Body of pancreas (tissue), 4 donors: ENCODE measurements at regions not wholly inside any gene's neighbourhood (a gene's known extent, or its start where the extent isn't known, plus 50 kb on each side); places are given as distances from the start of the nearest gene placed in this dataset.

Experiments
- ATAC-seq: fragments of 150-250 bp; one replicate; pipeline ENCODE4 v1.9.1; 2016
- DNase-seq, 4 donors: peaks; one replicate each; pipeline ENCODE4 v3.0.0-alpha.2; 2019
- H3K27ac ChIP-seq, 4 donors: fragments of 200-600 bp; sonication (generic); 1 replicate in 3 of 4; 2 replicates in 1 of 4; pipeline versions ENCODE4 v1.5.1 to v1.6.1; 2016 to 2019; ENCODE audit warnings: mild to moderate bottlenecking in 1 of 4, mixed read lengths in 1 of 4, moderate library complexity in 1 of 4
- H3K27me3 ChIP-seq, 2 donors: fragments of 200-600 bp; sonication (generic); one replicate each; pipeline ENCODE4 v1.6.0; 2016; ENCODE audit warnings: mild to moderate bottlenecking in 1 of 2
- H3K36me3 ChIP-seq, 2 donors: fragments of 200-600 bp; sonication (generic); replicated peaks in 1 of 2; 2 replicates each; pipeline ENCODE4 v1.5.1; 2016; ENCODE audit warnings: low read depth in 2 of 2; ENCODE audit not compliant: insufficient read depth in 1 of 2
- H3K4me1 ChIP-seq: fragments of 200-600 bp; sonication (generic); one replicate; pipeline ENCODE4 v1.6.0; 2016
- H3K4me3 ChIP-seq, 2 donors: fragments of 200-600 bp; sonication (generic); 1 replicate in 1 of 2; 2 replicates in 1 of 2; pipeline ENCODE4 v1.5.1; 2016 to 2019
- H3K9me3 ChIP-seq, 3 donors: fragments of 200-600 bp; sonication (generic); 1 replicate in 2 of 3; 2 replicates in 1 of 3; pipeline ENCODE4 v1.5.1; 2016
- POLR2A ChIP-seq, 3 donors: fragments of 450-650 bp; IDR thresholded peaks; one replicate each; pipeline ENCODE4 v1.6.1; 2016; ENCODE audit warnings: antibody characterized with exemption in 3 of 3, mild to moderate bottlenecking in 2 of 3
- WGBS, 2 donors: methylation state at CpG; one replicate each; pipeline ENCODE4 v1.1.5; 2017; 5-methylcytosine and 5-hydroxymethylcytosine counted together
- intact Hi-C: fragments of 100-400 bp; cut with DNase I; formaldehyde crosslinking; loops from one replicate; pipeline ENCODE4 v1.15.1; 2023
- TF ChIP-seq, protein P1 (sequence below), 7 experiments: fragments of 450-650 bp in 4 of 7; fragments of 200-600 bp in 3 of 7; sonication (generic) in 3 of 7; IDR thresholded peaks; one replicate each; pipeline ENCODE4 v1.5.1; 2016 to 2019; ENCODE audit warnings: antibody characterized with exemption in 7 of 7

DNA sequence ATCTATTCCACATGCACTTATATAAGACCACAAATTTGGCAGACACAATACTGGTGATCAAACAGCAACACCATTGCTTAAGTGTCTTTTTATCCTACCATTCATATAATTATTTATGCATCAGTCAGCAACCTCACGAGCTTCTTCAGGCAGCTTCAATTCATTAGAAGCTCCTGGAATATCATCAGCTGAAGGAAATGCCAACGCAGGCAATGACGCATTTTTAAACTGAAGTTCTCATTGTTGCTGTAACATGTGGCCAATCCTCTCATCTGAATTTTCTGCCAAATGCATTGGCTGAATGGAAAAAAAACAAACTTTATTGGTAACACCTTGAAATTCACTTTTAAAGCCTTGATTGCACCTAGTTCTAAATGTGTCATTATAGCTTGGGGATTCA is 376.4 kb upstream of the RGMB start:
- H3K9me3 ChIP-seq = no peaks in the 10 kb centered on the region
- DNase-seq = no peak
- ATAC-seq = no peak
- no peak for TF ChIP-seq POLR2A (IDR thresholded peaks at IDR 0.05)
- TF ChIP-seq, protein P1, sequence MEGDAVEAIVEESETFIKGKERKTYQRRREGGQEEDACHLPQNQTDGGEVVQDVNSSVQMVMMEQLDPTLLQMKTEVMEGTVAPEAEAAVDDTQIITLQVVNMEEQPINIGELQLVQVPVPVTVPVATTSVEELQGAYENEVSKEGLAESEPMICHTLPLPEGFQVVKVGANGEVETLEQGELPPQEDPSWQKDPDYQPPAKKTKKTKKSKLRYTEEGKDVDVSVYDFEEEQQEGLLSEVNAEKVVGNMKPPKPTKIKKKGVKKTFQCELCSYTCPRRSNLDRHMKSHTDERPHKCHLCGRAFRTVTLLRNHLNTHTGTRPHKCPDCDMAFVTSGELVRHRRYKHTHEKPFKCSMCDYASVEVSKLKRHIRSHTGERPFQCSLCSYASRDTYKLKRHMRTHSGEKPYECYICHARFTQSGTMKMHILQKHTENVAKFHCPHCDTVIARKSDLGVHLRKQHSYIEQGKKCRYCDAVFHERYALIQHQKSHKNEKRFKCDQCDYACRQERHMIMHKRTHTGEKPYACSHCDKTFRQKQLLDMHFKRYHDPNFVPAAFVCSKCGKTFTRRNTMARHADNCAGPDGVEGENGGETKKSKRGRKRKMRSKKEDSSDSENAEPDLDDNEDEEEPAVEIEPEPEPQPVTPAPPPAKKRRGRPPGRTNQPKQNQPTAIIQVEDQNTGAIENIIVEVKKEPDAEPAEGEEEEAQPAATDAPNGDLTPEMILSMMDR (IDR thresholded peaks at IDR 0.05) = no peak
- WGBS, 2 donors = 71 to 89% methylated on average over 3 of the region's 3 CpGs
- H3K27ac ChIP-seq = no peak overlapping the region
- no peak overlapping the region for H3K4me3 ChIP-seq
- H3K36me3 ChIP-seq = no peaks in the 10 kb centered on the region
- no peaks in the 10 kb centered on the region for H3K27me3 ChIP-seq
- H3K4me1 ChIP-seq = no peaks in the 10 kb centered on the region
- intact Hi-C loops = no loop called here

DNA sequence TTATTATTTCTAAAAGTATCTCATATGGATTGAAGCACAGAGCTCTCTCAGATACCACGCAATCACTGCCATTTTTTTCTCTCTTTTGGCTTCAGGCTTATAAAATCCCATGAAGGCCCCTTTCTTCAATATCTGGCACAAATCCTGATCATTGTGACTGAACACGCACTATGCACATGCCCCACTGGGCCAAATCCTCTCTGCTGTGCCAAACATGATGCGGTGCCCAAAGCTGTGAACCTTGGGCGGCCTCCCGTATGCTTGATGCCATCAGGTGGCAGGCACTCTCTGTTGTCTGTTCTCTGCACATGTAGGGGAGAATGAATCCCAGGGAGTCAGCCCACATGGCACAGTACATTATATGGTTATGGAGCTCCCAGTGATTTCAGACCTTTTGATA is 375.0 kb upstream of the RGMB start:
- no peak for DNase-seq

DNA sequence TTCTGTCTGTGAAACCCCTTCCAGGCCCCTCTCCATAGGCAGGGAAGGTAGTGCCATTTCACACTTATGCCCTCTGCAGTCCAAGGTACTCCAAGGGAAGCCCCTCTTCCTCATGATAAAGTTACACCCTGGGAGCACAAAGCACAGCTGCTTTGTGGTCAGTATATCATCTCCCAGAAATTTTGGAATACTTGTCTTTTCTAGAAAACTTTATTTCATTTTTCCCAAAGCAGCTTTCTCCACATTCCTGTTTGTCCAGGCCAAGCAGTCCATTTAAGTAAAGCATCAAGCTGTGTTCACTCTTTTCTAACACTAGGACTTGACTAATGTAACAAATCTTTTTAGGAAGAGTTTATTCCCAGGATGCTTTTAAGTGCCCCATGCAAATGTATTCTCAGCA is 371.8 kb upstream of the RGMB start:
- intact Hi-C loops = no loop called here
- ATAC-seq = no peak
- Histone ChIP-seq H3K9me3 (no peaks in the 10 kb centered on the region), H3K4me1 (no peaks in the 10 kb centered on the region), H3K36me3 (no peaks in the 10 kb centered on the region), H3K4me3 (no peak overlapping the region), H3K27ac (no peak overlapping the region), H3K27me3 (no peaks in the 10 kb centered on the region)
- TF ChIP-seq, protein P1 (IDR thresholded peaks at IDR 0.05) = no peak
- TF ChIP-seq POLR2A (IDR thresholded peaks at IDR 0.05) = no peak
- no peak for DNase-seq

More for the DNA sequence above, 375.0 kb upstream of the RGMB start:
- Histone ChIP-seq H3K4me3 (no peak overlapping the region), H3K27me3 (no peaks in the 10 kb centered on the region), H3K4me1 (no peaks in the 10 kb centered on the region), H3K27ac (no peak overlapping the region), H3K9me3 (no peaks in the 10 kb centered on the region), H3K36me3 (no peaks in the 10 kb centered on the region)
- 91 to 96% methylated on average over 5 of the region's 5 CpGs for whole genome bisulfite sequencing, 2 donors
- intact Hi-C loops = no loop called here
- ATAC-seq = no peak
- no peak for TF ChIP-seq POLR2A (IDR thresholded peaks at IDR 0.05)
- TF ChIP-seq, protein P1 (IDR thresholded peaks at IDR 0.05) = no peak

DNA sequence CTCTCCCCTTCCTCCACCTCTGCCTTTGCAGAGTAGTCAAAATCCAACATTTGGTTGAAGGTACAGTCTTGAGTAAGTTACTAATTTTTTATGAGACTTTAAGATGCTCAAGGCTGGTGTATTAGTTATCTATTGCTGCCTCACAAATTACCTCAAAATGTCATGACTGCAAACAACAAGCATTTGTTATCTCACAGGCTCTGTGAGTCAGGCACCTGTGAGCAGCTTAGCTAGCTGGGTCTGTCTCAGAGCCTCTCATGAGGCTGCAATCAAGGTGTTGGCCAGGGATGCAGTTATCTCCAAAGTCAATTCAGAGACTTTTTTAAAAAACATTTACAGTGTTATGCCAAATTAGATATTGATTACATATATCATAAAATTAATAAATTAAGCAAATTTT is 371.3 kb upstream of the RGMB start:
- no peak overlapping the region for H3K27ac ChIP-seq
- H3K9me3 ChIP-seq = no peaks in the 10 kb centered on the region
- TF ChIP-seq, protein P1 (IDR thresholded peaks at IDR 0.05) = no peak
- no peak for TF ChIP-seq POLR2A (IDR thresholded peaks at IDR 0.05)
- no peaks in the 10 kb centered on the region for H3K27me3 ChIP-seq
- intact Hi-C loops = no loop called here
- no peaks in the 10 kb centered on the region for H3K36me3 ChIP-seq
- H3K4me3 ChIP-seq = no peak overlapping the region
- ATAC-seq (no peak), DNase-seq (no peak)
- no peaks in the 10 kb centered on the region for H3K4me1 ChIP-seq

DNA sequence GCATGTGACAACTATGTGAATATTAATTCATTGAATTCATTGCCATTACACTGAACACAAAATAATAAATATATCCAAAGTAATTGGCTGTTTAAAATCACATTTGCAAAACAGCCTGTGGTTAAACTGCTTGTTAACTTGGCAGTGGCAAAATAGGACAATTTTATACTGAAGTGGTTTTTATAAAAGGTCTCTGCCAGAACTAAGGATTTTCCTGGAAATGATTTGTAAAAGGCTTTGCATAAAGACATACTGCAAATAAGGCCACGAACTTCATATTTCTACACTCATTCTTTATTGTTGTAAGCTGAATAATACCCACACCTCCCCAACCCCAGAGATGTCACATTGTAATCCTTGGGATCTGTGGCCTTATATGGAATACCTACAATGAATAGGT is 370.3 kb upstream of the RGMB start:
- H3K36me3 ChIP-seq = no peaks in the 10 kb centered on the region
- no peaks in the 10 kb centered on the region for H3K4me1 ChIP-seq
- H3K27me3 ChIP-seq = no peaks in the 10 kb centered on the region
- no peak for ATAC-seq
- intact Hi-C loops = no loop called here
- TF ChIP-seq, protein P1 (IDR thresholded peaks at IDR 0.05) = no peak
- TF ChIP-seq POLR2A (IDR thresholded peaks at IDR 0.05) = no peak
- H3K9me3 ChIP-seq = no peaks in the 10 kb centered on the region
- no peak for DNase-seq
- H3K27ac ChIP-seq = no peak overlapping the region
- H3K4me3 ChIP-seq = no peak overlapping the region
- WGBS, 2 donors = 58 to 60% methylated on average over 1 of the region's 1 CpG
